ENCODE measurements at regions not wholly inside any gene's neighbourhood (a gene's known extent, or its start where the extent isn't known, plus 50 kb on each side); places are given as distances from the start of the nearest gene placed in this dataset.

DNA sequence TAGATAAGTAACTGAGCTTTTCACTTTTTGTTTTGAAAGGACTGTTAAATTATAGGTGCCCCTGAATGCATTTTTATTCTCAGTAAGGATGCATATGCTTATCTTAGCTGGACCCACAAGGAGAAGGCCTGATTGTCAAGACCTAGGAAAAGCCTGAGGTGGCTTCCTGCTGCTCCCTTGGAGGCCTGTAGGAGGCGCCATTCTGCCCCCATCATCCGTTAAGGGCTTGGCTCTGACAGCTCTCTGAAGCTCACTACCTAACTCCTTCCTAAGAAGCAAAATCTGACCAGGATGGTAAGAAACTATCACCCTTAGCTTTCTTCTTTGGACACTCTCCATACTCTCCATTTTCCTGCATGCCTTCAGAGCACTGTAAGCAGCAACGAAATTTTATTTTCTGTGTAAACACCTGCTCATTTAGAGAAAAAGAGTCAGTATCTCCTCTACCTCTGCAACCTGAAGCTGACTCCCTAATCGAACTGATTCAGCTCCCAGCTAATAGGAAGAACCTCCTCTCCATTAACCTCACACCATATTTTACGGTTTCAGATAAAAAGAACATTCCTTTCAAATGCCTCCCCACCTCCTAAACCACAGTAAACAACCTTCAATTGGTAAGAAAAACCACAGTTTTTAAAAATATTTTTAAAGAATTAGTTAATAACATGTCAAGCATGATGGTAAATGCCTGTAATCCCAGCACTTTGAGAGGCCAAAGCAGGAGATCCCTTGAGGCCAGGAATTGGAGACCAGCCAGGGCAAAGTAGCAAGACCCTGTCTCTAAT, 73.4 kb upstream of the EDNRA start:
- Mint-ChIP-seq H3K27ac (no peak overlapping the region), H3K36me3 (ENCODE audit: low read depth) (no peaks in the 10 kb centered on the region), H3K27me3 (no peaks in the 10 kb centered on the region), H3K4me3 (no peak overlapping the region), H3K4me1 (no peaks in the 10 kb centered on the region)
- ATAC-seq (no peak), DNase-seq (no peak)
- no peaks in the 10 kb centered on the region for H3K9me3 ChIP-seq (ENCODE audit: control insufficient read depth, low read length, poor library complexity, severe bottlenecking)

DNA sequence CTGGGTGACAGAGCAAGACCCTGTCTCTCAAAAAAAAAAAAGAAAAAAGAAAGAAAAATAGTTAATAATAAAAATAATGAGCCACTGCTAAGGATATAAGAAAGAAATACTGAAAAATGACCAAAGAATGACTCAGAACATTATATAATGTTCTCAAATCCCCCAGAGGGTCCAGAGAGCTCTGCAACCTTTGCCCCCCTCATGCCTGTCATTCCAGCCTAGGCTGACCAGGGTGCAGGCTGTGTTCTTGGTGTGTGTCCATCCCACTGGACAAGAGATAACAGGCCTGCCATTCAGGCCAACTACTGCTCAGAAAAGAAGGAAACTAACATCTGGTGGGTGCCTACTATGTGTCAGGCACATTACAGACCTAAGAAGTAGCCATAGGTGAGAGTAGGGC, 72.7 kb upstream of the EDNRA start:
- H3K9me3 ChIP-seq (ENCODE audit: control insufficient read depth, low read length, poor library complexity, severe bottlenecking), result no peaks in the 10 kb centered on the region
- H3K36me3 Mint-ChIP-seq (ENCODE audit: low read depth), result no peaks in the 10 kb centered on the region
- no peak for DNase-seq
- H3K27me3 Mint-ChIP-seq, result no peaks in the 10 kb centered on the region
- H3K27ac Mint-ChIP-seq, result no peak overlapping the region
- ATAC-seq, result no peak
- no peaks in the 10 kb centered on the region for H3K4me1 Mint-ChIP-seq
- H3K4me3 Mint-ChIP-seq, result no peak overlapping the region

DNA sequence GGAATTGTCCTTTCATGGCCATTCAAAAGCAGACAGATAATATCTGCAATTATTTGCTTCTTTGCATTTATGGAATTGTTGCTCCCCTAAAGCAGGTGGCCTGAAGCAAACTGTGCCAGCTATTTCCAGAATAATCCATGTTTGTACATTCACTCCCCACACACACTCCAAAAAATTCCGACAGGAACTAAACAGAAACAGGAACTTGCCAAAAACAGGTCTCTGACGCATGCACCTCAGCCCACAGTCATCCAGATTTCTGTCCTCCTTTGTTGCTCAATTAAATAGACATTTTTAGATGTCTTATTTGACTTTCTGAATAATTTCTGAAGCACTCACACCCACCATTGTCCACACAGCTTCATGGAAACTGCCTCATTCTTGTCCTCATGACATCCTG, 71.5 kb upstream of the EDNRA start:
- H3K4me3 Mint-ChIP-seq, result no peak overlapping the region
- H3K36me3 Mint-ChIP-seq (ENCODE audit: low read depth), result no peaks in the 10 kb centered on the region
- no peak overlapping the region for H3K27ac Mint-ChIP-seq
- DNase-seq (no peak), ATAC-seq (no peak)
- no peaks in the 10 kb centered on the region for H3K9me3 ChIP-seq (ENCODE audit: control insufficient read depth, low read length, poor library complexity, severe bottlenecking)
- no peaks in the 10 kb centered on the region for H3K27me3 Mint-ChIP-seq
- no peaks in the 10 kb centered on the region for H3K4me1 Mint-ChIP-seq

DNA sequence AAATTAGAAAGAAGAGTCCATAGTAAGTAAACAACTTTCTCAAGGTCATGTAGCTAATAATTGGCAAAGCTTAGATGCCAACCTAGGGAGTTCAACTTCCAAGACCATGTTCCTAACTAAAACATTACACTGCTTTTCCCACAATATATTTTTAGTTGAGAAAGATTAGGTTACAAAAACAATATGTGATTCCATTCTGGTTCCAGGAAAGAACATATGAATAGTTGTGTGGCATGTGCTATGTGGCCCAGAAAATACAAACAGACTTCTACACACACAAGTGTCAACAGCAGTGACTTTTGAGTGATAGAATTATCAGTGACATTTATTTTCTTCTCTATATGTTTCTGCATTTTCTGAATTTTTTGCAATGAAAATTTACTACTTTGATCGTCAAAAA, 62.7 kb upstream of the EDNRA start:
- Mint-ChIP-seq H3K4me3 (no peak overlapping the region), H3K4me1 (no peaks in the 10 kb centered on the region), H3K36me3 (ENCODE audit: low read depth) (no peaks in the 10 kb centered on the region), H3K27me3 (no peaks in the 10 kb centered on the region), H3K27ac (no peak overlapping the region)
- ATAC-seq (no peak), DNase-seq (no peak)
- H3K9me3 ChIP-seq (ENCODE audit: control insufficient read depth, low read length, poor library complexity, severe bottlenecking), result no peaks in the 10 kb centered on the region

DNA sequence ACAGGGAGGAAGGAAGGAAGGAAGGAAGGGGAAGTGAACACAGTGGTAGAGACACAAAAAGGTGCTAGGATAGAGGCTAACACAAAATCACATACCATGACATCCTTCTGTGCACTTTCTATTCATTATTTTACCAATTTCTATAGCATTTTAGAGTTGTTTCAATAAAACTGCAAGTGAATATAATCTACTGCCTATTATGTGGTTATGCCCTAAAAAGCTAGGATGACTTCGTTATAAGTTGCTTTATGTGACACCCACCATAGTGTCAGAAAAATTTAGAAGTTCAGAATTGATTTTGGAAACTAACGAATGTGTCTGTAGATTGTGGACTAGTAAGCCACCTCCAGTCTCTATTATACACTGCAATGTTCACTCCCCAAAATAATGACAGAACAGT, 59.4 kb upstream of the EDNRA start:
- no peaks in the 10 kb centered on the region for H3K9me3 ChIP-seq (ENCODE audit: control insufficient read depth, low read length, poor library complexity, severe bottlenecking)
- ATAC-seq (no peak), DNase-seq (no peak)
- no peaks in the 10 kb centered on the region for H3K4me1 Mint-ChIP-seq
- H3K27ac Mint-ChIP-seq, result no peak overlapping the region
- no peaks in the 10 kb centered on the region for H3K27me3 Mint-ChIP-seq
- H3K36me3 Mint-ChIP-seq (ENCODE audit: low read depth), result no peaks in the 10 kb centered on the region
- no peak overlapping the region for H3K4me3 Mint-ChIP-seq

DNA sequence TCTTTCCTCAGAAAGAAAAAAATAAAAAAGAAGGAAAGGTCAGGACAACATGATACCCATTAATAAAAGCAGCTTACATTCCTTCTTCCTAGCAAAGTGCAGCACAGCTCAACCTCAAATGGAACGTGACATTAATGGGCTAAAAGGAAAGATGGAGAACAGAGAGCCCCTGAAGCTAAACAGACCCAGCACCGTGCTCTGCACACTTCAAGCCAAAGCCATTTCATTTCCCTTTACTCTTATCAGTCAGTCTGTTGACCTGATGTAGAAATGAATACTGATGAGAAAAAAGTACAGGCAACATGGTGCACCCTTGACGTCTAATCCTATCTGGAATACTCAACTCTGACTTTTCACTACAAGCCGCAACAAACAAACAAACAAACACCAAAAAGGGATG, 57.7 kb upstream of the EDNRA start:
- H3K36me3 Mint-ChIP-seq (ENCODE audit: low read depth), result no peaks in the 10 kb centered on the region
- no peak for ATAC-seq
- no peak overlapping the region for H3K4me3 Mint-ChIP-seq
- no peaks in the 10 kb centered on the region for H3K27me3 Mint-ChIP-seq
- no peak for DNase-seq
- no peak overlapping the region for H3K27ac Mint-ChIP-seq
- H3K9me3 ChIP-seq (ENCODE audit: control insufficient read depth, low read length, poor library complexity, severe bottlenecking), result no peaks in the 10 kb centered on the region
- H3K4me1 Mint-ChIP-seq, result no peaks in the 10 kb centered on the region

DNA sequence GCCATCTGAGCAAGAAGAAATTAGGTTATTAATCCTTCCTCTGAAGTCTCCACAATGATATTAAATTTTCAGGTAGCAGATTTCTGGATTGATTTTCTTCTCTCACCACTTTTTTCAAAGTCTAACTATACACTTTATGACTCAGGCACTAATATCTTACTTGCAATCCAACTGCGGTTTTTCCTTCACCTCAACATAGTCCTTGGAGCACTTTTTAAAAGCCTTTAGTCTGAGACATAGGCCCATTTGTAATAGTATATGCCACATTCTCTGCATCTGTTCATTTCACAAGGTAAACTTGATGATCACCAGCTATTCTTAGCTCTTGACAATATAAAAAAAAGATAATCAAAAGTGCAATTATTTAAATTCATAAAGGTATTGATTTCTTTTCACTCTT, 55.9 kb upstream of the EDNRA start:
- no peak overlapping the region for H3K27ac Mint-ChIP-seq
- no peaks in the 10 kb centered on the region for H3K4me1 Mint-ChIP-seq
- no peak for DNase-seq
- ATAC-seq, result no peak
- H3K27me3 Mint-ChIP-seq, result peaks cover 4% of the 10 kb centered on the region
- H3K9me3 ChIP-seq (ENCODE audit: control insufficient read depth, low read length, poor library complexity, severe bottlenecking), result no peaks in the 10 kb centered on the region
- no peak overlapping the region for H3K4me3 Mint-ChIP-seq
- H3K36me3 Mint-ChIP-seq (ENCODE audit: low read depth), result no peaks in the 10 kb centered on the region

DNA sequence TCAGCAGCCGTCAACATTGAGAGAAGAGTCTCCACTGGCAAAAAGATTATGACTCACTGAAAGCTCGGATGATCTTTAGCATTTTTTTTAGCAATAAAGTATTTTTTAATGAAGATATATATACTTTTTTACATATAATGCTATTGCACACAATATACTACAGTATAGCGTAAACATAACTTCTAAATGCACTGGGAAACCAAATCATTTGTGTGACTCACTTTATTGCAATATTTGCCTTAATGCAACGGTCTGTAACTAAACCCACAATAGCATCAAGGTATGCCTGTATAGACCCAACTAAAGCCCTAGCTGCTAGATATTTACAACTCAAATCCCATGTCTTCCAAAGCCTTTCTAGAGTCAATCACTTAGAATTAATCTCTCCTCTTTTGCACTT, 52.3 kb upstream of the EDNRA start:
- Mint-ChIP-seq H3K4me1 (no peaks in the 10 kb centered on the region), H3K27ac (no peak overlapping the region), H3K27me3 (peaks cover 4% of the 10 kb centered on the region), H3K4me3 (no peak overlapping the region), H3K36me3 (ENCODE audit: low read depth) (no peaks in the 10 kb centered on the region)
- no peak for DNase-seq
- no peaks in the 10 kb centered on the region for H3K9me3 ChIP-seq (ENCODE audit: control insufficient read depth, low read length, poor library complexity, severe bottlenecking)
- no peak for ATAC-seq

DNA sequence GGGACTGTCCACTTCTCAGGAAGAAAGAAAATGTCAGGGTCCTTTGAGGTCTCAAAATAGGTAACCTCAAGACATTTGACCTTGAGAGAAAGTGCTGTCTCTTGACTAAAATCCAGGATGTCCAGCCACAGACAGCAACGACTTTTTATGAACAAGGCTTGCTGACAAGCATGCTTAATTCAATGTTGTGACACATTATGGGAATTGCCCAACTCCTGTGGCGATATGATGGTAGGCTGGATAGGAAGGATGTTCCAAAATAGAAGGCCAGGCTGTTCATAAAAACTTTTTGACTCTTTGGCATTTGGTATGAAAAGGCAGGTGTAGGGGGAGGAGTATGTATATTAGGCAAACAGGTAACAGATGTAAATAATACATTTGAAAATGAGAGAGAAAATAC, 50.8 kb upstream of the EDNRA start:
- H3K27me3 Mint-ChIP-seq, result peaks cover 4% of the 10 kb centered on the region
- H3K4me3 Mint-ChIP-seq, result no peak overlapping the region

More for the DNA sequence above, 50.8 kb upstream of the EDNRA start:
- ATAC-seq (no peak), DNase-seq (no peak)
- Mint-ChIP-seq H3K4me1 (no peaks in the 10 kb centered on the region), H3K27ac (no peak overlapping the region), H3K36me3 (ENCODE audit: low read depth) (no peaks in the 10 kb centered on the region)
- no peaks in the 10 kb centered on the region for H3K9me3 ChIP-seq (ENCODE audit: control insufficient read depth, low read length, poor library complexity, severe bottlenecking)
